HG03558 (cell line): ENCODE measurements at regions not wholly inside any gene's neighbourhood (a gene's known extent, or its start where the extent isn't known, plus 50 kb on each side); places are given as distances from the start of the nearest gene placed in this dataset.

Experiments
- ATAC-seq: cut with Tn5 transposase; IDR thresholded peaks from one replicate; pipeline ENCODE4 v1.9.1; 2021; ENCODE audit warnings: moderate number of reproducible peaks; ENCODE audit not compliant: unreplicated experiment; ENCODE audit errors: extremely low read depth

GRCh38 chr11:28616160-28616965 is 508.2 kb downstream of the METTL15 start:
- no peak for ATAC-seq

- no peak for ATAC-seq
Measured at GRCh38 chr11:28615542-28615941, 507.4 kb downstream of the METTL15 start.

DNA sequence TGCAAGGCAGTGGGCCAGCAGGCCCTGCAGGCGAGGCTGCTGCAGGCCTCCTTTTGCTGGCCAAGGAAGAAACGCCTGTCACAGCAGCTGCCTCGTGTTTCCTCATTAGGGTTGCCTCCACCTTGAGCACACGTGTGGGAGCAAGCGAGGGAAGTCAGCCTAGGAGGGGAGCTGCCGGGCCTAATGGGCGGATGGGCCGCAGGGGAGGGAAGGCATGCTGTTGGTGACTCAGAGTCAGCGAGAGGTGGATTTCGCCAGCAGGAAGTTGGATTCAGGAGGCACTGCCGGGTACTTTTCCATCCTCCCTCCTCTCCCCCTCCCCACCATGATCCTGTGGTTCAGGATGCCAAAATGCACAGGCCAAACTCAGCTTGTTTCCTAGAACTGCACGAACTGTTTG is 498.7 kb downstream of the METTL15 start:
- ATAC-seq = no peak

DNA sequence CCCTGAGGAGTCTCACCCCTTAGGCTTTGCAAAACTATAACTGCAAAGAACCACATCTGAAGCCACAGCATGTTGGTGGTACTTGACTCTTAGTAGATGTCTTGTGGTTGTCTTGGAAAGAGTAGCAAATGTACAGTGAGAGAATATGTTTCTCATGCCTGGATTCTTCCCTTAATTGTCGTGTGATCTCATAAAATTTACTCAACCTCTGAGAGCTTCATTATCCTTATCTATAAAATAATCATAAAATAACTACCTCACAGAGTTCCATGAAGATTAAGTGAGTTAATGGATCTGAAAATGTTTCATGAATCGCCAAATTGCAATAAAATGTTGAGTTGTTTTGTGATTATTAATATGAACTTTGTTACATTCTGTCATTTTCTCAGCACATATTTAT is 491.5 kb downstream of the METTL15 start:
- ATAC-seq = no peak

DNA sequence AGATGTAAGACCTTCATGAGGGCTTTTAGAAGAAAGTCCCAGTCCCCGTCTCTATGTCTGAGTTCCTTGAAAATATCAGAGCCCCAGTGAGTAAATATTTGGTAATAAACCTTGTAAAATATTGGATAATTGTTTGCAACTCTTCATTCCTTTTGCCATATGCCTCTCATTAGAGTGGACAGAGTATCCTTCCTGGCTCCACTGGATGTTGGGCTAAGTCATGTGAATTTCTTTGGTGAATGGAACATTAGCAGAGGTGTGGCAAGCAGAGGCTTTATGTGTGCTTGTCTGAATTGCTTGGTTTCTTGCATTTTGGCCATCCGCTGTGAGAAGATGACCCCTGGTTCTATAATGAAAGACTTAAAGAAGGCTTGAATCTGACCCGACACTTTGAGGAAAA is 490.3 kb downstream of the METTL15 start:
- no peak for ATAC-seq

DNA sequence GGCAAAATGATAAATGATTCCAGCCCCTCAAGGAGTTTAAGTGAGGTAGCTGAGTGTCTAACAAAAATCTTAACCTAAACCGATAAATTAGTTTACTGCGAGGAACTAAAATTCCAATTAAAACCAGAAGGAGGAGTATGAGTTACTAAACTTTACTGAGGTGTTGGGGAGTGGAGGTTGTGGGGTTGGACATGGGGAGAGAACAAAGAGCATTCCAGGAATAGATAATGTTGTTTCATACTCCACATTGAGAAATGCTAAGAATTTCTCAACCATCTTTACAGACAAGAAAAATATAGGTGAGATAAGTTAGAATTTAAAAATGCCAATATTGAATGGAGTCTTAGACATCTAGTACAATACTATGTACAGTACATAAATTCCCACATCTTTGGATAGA is 488.6 kb downstream of the METTL15 start:
- ATAC-seq = no peak

GRCh38 chr11:28592141-28592540 is 484.0 kb downstream of the METTL15 start:
- no peak for ATAC-seq

DNA sequence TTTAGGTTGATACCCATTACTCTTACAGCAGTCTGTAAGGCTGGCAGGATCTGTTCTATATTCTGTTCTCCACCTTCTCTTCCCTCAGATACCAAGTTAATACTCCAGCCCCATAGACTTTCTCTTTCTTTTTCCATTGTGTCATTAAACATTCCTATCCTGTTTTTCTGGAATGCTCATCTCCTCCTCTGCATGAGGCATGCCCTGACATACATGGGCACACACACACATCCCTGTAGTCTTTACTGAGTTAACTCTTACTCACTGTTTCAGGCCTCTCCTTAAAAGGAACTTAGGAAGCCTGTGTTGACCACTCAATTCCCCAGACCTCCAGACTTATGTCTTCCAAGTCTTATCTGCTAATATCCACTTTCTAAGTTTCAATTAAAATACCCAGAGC is 476.8 kb downstream of the METTL15 start:
- ATAC-seq = no peak

- ATAC-seq = no peak
Measured at GRCh38 chr11:28582506-28582905, 474.3 kb downstream of the METTL15 start.

DNA sequence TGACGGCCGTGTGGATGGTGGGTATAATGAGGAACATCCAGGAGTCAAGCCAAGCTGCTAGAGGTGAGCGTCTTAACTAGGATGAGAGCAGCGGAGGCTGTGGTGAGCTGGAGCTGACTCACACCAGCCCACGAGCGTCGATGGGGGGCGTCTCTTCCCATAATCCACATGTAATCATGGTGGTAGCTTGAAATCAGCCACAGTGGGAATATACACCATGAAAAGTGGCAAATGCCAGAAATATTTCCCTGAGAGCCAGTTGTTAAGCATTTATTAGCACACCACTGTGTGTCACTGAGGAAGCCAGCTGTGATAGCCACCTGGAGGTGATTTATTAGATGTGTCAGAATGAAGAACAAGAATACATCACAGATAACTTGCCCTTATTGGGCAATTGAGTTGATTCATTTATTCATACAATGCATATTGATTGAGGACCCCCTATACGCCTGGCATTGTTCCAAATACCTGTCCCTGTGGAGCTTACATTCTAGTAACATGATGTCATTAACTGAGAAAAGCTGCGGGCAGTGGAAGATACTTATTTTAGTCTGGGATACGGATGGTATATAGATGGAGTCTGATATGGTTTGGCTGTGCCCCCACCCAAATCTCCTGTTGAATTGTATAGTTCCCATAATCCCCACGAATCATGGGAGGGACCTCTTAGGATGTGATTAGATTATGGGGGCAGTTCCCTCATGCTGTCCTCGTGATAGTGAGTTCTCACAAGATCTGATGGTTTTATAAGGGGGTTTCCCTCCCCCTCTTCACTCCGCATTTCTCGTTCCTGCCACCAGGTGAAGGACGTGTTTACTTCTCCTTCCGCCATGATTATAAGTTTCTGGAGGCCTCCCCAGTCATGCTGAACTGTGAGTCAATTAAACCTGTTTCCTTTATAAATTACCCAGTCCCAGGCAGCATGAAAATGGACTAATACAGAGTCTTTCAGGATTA is 473.4 kb downstream of the METTL15 start:
- ATAC-seq = no peak

DNA sequence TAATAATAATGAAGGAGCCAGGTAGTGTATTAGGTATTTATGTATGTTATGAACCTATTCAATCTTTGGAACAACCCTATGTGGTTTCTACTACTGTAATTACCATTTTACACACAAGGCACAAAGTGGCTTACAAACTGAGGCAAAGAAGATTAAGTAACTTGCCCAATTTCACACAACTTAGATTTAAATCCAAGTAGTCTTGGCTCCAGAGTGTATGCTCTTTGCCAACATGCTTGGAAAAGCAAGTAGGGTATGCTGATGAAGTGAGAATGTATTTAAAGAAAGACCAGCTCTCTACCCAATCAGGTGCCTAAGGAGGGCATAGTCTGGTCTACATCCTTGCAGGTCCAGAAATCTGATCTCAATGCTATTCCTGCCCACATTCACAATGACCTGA is 463.2 kb downstream of the METTL15 start:
- ATAC-seq = no peak

DNA sequence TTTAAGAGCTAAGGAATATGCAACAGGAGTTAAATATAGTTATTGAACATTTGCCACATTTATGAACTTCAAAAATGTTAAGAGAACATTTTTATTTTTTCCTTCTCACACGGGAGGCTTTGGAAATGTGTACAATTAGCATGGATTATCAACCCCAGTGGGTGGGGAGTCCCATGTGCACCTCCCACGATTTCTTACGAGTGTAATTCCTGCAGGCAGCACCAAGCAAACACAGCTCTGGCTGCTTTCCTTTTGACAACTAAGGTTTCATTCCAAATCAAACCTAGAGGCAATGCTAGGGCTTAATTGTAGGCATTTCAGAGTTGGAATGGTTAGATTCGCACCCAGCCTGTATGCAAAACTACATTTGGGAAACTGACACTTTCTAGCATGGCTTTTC is 460.9 kb downstream of the METTL15 start:
- ATAC-seq = no peak

- no peak for ATAC-seq
Measured at GRCh38 chr11:28566339-28567089, 458.3 kb downstream of the METTL15 start.

DNA sequence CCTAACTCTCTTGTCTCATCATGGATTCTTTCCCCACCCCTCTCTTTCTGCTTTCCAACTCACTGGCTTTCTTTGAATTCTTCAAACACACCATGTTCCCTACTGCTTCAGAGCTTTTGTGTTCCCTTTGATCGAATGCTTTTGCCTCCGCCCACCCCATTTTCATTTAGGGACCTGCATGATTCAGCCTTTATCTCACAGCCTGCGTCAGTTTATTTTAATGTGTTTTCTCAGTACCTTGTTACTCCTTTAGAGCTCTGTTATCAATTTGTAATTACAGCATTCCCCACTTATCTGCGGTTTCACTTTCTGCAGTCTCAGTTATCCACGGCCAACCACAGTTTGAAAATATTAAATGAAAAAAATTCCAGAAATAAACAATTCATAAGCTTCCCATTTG is 451.3 kb downstream of the METTL15 start:
- no peak for ATAC-seq

GRCh38 chr11:28547321-28547741 is 439.1 kb downstream of the METTL15 start:
- no peak for ATAC-seq

- no peak for ATAC-seq
Measured at GRCh38 chr11:28545536-28545935, 437.3 kb downstream of the METTL15 start.

DNA sequence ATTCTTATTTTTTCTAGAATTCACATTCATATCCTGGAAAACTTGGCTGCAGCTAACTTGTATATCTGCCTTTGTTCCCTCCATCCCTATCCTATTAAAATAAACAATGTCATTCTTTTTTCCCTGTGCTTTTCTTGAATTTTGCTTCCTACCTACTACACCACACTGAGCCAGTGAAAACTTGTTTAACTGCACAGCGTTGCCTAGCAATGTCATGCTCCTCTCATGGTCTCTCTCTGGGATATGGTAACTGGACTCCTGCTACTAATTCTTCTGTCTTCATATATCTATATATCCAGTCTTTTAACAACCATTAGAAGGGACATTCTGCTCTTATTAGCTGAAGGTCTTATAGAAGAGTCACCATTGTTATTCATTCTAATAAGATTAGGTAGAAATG is 434.4 kb downstream of the METTL15 start:
- ATAC-seq = no peak

DNA sequence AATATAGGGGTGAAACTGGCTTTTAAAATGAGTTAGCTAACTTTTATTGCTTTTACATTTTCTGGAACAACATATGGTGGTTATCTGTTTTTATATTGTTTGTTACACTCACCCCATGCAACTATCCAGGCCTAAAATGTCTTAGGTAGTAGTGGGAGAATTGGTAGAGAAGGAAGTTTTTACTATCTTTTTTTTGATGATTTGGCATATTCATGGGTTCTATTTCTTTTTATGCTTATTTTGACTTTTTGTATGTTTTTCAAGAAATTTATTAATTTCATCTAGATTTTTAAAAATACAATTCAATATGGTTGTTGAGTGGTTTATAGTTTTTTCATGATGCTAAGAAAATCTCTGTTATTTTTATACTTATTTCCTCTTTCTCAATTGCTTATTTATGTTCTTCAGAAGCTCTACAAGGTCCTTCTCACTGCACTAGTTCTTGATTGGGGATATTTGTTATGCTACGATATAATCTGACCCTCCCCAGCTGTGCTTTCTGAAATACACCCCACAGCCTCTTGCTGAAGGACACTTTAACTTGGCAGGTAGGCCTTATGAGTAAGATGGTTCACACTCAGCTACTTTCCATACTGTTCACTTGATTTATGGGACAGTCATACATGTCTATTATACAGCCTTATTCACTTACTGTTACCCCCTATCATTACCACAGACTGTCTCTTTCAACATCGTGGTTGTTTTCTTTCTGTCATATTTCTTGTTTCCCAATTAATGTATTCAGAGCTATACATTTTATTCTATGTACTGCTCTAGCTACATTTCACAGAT is 431.2 kb downstream of the METTL15 start:
- ATAC-seq = no peak

GRCh38 chr11:28537822-28538221 is 429.6 kb downstream of the METTL15 start:
- no peak for ATAC-seq
